DMS153 (cell line): ENCODE measurements at regions not wholly inside any gene's neighbourhood (a gene's known extent, or its start where the extent isn't known, plus 50 kb on each side); places are given as distances from the start of the nearest gene placed in this dataset.
"Not testable (repeated sequence)": the region's sequence is repeated elsewhere in the genome, so short reads cannot be mapped to it uniquely, and the experiment has no call there.

Experiments
- DNase-seq: peaks from one replicate; lab custom pipeline; 2025; lab: John Stamatoyannopoulos, UW

DNA sequence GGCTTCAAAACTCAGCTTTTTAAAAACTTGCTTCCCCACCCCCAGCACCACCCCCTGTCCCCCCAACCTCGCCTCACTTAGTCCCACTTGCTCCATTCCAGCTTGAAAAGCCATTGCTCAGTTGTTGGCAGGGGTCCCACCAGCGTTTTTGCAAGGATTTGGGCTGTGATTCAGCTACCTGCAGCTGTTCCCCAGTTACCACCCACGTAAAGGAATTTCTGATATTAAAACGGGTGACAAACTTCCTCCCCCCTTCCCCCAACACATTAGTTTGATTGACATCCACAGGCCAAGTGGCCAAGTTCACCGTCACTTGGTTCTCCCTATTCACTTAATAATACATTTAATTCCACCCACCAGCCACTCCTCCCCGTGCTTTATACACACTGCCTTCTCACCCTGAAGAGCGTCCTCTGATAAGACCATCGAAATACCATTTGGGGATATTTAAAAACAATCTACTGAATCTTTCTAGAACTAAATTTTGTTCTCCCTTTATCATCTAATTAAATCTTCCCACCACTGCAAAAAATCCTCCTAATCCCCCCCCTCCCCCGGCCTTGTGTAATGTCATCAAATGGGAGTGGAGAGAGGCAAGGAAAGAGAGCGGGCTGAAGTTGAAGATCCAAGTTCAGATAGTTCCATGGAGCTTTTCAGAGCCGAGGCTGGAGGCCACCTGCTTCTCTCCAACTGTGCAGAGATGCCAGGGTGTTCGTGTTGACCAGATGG, 55.1 kb downstream of the SOX9 start:
- no peak for DNase-seq

DNA sequence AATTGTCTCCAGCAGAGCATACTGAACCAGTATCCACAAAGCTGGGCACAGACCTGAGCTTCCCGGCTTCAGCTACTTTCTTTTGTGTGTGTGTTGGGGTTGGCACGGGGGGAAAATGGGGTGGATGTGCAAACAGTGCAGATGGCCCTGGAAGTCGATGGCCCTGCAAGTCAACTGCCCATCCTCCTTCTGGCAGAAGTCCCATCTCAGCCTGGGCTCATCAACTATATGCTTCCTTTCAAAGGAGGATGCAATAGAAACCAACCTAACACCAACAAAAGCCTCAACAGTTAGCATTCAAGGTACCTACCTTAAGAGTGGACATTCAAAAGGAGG, 55.7 kb downstream of the SOX9 start:
- DNase-seq, result no peak

GRCh38 chr17:72176951-72177660, 56.3 kb downstream of the SOX9 start:
- DNase-seq, result no peak

GRCh38 chr17:72177738-72178137, 56.9 kb downstream of the SOX9 start:
- no peak for DNase-seq

DNA sequence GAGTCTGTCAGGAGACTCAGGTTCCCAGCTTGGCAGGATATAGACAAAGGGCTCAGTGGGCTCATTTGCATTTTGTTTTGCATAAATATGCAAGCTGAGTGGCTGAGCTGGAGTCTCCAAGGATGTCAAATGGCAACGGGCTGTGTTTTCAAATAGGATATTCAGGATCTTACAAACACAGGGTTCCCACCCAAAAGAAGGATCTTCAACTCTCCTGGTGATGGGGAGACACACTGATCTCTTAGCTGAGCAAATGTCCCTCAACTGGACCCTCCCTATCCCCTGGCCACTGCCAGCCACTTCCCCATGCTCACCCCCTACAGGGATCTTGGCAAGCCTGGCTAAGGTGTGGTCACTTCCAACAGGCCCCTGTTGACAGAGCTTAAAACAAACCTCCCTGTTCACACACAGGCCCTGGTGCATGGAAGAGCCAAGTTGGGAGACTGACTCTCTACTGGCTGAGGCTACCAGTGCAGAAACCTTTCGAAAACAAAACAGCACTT, 61.6 kb downstream of the SOX9 start:
- DNase-seq, result no peak

- DNase-seq, result peak; percentile 28
These were observed 62.4 kb downstream of the SOX9 start for GRCh38 chr17:72183194-72183685.

GRCh38 chr17:72184805-72185204, 64.0 kb downstream of the SOX9 start:
- DNase-seq, result no peak

GRCh38 chr17:72185564-72185963, 64.7 kb downstream of the SOX9 start:
- no peak for DNase-seq

DNA sequence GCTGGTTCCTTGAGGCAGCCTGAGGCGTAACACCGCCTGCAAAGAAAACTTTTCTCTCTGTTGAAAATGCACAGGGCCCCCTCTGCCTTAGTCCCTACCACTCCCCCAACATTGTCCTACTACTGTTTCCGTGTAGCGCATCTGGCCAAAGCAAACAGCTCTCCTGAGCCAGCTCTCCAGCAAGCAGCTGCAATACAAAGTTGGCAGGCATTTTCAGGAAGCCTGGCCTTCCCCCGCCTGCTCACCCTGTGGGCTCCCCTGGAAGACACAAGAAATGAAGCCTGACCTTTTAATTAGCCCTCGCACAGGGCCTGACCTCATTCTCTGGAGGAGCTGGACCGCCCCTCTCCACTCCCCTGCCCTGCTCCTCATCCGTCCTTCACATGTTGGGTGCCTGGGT, 66.7 kb downstream of the SOX9 start:
- DNase-seq, result peak; percentile 66

GRCh38 chr17:72188801-72189200, 68.0 kb downstream of the SOX9 start:
- DNase-seq, result no peak

DNA sequence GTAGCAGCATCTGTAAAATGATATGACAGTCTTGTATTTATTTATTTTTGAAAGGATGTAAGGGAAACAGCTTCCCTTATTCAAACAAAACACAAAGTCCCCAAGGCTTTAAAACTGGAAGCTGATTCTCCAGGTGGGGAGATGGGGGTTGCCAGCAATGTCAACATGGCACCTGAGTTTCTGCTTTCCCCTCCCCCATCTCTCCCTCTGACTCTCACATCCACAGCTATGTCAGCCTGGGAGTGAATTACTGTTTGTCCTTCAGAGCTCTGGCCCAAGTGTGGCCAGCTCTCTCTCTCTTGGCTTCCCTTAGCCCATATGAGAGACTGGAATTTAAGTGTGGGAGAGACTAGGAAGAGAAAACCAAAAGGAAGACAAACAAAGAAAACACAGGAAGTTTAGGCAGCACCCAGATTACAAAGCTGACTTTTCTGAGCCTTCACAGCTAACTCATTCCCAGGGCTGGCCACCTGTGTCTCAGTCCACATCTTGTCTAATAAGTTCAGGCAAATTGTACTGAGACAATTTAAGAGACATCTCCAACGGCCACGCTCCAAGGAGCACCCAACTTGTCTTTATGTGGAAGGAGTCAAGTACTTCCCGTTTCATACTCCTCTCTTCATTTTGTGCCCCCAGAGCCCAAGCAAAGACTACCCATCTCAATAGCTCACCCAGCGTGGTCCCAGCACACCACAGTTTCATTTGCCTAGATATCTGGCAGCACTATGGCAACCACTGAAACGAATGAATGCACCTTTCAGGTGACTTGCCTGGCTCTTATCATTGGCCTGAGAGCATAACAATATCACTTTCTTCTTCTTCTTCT, 69.2 kb downstream of the SOX9 start:
- DNase-seq, result peak; percentile 33

- no peak for DNase-seq
These were observed 70.5 kb downstream of the SOX9 start for GRCh38 chr17:72191356-72191755.

DNA sequence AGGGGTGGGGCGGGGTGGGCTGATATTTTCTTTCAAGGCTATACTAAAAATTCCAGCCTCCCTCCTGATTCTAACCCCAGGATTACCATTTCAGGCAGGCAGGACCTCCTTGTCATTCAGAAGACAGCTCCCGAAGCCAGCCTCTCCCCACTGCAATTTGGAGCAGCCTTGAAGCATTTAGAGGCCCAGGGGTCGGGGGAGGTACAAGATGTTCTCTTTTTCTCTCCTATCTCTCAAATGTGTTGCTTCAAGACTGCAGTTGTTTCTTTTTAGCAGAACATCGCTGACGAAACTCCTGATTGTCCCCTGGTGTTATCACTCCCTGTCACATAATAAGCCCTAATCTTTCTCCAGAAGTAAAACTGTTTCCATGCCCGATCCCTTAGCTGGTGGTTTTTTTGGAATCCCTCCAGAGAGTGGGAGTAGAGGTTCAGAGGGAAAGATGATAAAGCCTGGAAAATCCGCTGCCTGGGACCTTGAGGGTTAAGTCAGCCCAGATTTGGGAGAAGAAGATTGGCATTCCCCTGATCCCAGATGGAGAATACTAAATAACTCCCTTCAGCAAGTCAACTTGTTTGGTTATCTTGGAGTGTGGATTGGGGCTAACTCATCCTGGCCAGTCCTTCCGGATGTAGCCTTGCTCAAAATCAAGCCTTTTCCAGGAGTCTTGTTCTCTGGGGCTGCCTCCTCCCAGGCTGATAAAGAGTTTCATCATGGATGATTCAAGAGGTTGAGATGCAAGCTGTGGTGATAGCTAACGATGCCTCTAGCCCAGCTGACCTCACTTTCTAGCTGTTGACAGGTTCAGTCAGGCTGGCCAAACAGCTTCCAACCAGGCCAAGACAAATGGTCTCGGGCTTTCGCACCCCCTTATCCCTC, 71.3 kb downstream of the SOX9 start:
- no peak for DNase-seq

DNA sequence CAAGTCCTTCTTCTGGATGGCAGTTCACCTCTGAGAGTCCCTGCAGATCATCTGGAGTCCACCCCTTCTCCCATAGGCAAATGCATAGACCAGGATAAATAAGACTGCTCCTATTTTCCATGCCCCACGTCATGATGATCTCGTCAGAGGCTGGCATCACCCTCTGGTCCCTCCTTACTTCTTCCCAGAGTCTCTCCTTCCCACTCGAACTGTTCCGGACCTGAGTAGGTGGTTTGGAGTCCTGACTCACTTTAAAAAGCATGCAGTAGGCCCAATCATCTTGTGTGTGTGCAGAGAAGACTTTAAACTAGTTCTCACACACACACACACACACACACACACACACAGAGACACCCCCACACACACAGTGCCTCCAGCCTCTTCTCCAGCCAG, 72.0 kb downstream of the SOX9 start:
- no peak for DNase-seq

GRCh38 chr17:72193391-72194106, 72.7 kb downstream of the SOX9 start:
- no peak for DNase-seq

DNA sequence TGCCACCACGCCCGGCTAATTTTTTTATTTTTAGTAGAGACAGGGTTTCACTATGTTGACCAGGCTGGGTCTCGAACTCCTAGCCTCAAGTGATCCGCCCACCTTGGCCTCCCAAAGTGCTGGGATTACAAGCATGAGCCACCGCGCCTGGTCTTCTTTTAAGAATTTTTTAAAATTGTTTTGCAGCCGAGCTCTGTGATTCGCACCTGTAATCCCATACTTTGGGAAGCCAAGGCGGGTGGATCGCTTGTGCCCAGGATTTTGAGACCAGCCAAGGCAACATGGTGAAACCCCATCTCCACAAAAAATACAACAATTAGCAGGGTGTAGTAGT, 73.3 kb downstream of the SOX9 start:
- not testable (repeated sequence) for DNase-seq

- no peak for DNase-seq
These were observed 78.4 kb downstream of the SOX9 start for GRCh38 chr17:72199256-72199655.

GRCh38 chr17:72204742-72205141, 83.9 kb downstream of the SOX9 start:
- DNase-seq, result no peak

GRCh38 chr17:72205357-72205756, 84.5 kb downstream of the SOX9 start:
- no peak for DNase-seq

DNA sequence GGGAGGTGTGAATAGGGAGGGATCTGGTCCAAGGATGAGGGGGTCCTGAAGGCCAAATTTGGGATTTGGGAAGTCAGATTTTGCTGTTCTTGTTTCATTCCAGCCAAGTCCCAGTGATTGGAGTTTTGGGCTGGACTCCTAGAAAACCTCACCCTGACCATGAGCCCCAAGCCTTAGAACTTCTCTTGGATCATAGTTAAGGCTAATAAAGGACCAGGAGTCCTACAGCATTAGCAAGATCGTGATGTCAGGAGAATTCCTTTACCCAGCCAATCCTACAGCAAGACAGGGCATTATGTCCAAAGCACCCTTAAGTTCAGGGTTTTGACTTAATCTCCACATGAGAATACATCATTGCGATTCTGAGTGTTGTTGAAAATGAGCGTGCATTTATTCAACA, 85.0 kb downstream of the SOX9 start:
- no peak for DNase-seq

- DNase-seq, result no peak
These were observed 85.6 kb downstream of the SOX9 start for GRCh38 chr17:72206376-72206775.
